ENCODE measurements at regions not wholly inside any gene's neighbourhood (a gene's known extent, or its start where the extent isn't known, plus 50 kb on each side); places are given as distances from the start of the nearest gene placed in this dataset.
A peak's percentile ranks its signal among the peaks of the same experiment; 100 is the strongest.
"Not testable (repeated sequence)": the region's sequence is repeated elsewhere in the genome, so short reads cannot be mapped to it uniquely, and the experiment has no call there.

DNA sequence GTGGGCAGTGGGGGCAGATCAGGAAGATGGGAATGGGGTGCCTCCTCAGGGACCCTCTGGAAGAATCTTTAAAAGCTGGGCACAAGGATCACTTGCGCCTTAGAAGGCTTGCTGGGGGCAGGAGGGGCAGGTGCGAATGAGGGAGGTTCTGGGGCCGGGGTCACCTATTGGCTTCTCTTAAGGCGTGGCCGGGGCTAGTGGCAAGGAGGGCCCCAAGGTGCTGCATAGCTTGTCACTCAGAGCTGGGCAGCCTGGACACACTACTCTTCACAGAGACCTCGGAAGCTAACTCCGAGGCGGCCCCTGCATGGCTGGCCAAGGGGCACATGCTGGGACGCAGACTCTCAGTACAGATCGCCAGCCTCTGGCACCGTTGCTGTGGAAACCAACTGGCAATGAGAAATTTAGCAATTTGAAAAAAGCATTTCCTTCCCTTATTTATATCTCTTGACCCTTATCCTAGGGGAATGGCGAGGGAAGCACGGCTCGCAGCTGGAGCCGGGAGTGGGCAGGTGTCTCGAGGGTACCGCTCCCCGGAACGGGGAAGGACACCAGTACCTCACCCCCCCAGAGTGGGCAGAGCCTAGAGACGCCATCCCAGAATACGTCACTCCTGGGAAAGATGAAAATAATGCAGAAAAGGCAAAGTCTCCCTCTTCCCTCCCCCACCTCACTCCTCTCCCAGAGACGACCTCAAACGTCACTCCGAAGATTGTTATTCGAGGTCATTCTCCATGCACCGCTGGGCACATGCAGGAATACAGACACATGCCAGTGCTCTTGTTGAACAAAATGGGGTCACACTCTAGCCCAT is 188.1 kb downstream of the CTTN start:
- DNase-seq = no peak

DNA sequence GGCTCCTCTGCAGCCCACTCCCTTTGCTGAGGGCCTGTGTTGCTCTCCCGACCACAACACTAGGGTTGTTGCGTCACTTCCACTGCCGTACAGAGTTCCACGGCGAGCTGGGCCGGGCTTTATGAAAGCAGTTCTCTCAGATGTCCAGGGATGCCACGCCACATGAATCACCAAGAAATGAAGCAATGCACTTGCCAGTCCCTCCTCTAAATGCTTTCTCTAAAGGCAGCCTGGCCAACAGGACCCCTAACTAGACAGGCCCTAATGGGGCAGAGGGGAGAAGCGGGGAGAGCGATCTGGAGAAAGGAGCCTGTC is 188.7 kb downstream of the CTTN start:
- no peak for DNase-seq

DNA sequence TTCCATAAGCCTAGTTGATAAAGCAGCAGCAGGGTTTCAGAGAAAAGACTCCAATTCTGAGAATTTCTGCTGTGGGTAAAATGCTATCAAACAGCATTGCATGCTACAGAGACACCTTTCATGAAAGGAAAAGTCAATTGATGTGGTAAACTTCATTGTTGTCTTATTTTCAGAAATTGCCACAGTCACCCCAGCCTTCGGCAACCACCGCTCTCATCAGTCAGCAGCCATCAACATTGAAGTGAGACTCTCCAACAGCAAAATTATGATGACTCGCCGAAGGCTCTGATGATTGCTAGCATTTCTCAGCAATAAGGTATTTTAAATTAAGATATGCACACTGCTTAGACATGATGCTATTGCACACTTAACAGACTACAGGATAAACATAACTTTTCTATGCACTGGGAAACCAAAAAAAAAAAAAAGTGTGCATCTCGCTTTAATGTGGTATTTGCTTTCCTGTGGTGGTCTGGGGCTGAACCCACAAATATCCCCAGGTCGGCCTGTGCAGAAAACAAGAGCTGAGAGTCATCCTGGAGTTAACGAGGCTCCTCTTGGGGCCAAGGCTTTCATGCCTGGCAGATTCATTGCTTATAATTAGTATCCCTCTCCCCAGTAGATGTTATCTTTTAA is 192.1 kb downstream of the CTTN start:
- DNase-seq = no peak

DNA sequence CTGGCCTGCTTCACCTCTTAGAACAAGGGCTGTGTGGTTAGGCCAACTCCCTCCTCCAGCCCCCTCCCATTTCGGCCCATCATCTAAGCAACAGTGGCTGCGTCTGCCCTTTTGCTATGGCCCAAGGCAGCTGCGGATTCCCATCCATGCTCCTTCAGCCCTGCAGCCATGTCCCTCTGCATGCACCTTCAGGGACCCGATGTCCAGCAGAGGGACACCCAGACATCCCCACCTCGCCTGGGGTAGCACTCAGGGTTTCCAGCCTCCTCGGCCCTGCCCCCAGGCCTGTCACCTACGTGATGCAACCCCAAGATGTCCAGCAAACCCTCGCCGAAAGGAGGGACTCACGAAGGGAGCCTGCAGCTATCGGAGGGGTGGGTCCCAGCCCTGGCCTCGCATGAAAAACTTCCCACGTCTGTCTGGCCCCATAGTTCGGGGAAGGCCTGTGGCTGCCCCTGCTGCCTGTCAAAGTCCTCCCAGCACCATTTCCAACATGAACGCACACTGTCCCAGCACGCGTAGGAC is 194.4 kb downstream of the CTTN start:
- DNase-seq = no peak

DNA sequence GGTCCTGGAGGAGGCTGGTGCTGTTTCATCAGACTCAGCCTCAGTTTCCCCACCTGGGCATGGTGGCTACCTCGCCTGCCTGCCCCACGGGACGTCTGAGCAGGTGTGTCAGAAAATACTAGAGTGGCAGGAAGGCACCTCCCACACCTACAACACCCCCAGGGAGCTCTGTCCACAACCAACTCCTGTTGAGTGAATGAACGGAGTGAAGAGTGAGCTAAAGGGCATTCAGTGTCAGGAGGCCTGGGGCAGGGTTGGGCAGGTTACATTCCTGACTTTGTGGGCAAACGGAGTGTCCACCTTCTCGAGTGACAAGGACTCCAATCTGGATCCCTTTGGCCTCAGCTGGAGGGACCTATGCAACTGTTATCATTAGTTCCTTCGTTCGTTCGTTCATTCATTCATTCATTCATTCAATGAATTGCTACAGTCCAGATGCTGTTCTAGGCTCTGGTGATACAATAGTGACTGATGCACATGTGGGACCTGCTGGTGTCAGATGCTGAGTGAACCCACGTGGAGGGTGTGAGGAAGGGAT is 195.2 kb downstream of the CTTN start:
- DNase-seq = no peak

DNA sequence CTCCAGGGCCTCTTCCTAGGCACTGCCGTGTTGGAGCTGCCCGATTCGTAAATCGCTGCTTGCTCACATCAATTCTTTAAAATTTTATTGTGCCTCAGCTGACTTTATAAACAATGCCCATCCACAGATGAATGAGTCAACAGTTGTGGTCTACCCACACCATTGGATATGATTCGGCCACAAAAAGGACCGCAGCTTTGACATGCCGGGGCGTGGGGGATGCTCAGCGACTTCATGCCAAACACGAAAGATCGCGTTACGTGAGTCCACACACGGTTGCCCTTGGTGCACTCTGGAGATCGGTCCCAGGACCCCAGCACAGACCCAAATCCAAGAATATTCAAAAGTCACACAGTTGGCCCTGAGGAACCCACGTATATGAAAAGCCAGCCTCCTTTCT is 195.7 kb downstream of the CTTN start:
- DNase-seq = no peak

DNA sequence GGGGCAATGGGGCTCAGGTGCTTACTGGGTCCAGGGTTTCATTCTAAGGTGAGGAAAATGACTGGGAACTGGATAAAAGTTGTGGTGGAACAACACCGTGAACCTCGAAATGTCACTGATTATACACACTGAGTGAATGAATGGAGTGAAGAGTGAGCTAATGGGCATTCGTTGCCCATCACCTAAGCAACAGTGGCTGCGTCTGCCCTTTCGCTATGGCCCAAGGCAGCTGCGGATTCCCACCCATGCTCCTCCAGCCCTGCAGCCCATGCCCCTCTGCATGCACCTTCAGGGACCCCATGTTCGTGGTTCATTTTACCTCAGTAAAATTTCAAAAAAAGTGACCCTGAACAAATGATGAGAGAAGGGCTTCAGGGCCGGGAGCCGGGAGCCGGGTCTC is 196.3 kb downstream of the CTTN start:
- DNase-seq = no peak

DNA sequence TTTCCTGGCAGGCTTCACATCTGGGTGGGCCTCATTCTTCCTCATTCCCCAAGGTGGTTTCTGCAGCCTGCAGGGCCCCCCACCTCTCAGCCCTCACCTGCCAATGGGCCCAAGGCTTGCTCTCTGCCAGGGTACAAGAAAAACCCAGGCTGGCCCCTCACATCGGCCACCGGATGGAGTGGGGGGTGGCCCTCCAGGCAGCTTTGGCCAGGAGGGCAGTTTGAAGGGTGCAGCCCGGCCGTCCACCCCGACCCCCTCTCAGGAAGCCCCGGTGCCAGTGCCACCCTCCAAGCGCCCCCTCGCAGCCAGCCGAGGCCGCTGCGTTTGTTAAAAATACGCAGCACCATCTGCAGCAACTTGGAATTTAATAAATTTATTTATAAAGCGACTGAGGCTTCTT is 196.7 kb downstream of the CTTN start:
- no peak for DNase-seq

DNA sequence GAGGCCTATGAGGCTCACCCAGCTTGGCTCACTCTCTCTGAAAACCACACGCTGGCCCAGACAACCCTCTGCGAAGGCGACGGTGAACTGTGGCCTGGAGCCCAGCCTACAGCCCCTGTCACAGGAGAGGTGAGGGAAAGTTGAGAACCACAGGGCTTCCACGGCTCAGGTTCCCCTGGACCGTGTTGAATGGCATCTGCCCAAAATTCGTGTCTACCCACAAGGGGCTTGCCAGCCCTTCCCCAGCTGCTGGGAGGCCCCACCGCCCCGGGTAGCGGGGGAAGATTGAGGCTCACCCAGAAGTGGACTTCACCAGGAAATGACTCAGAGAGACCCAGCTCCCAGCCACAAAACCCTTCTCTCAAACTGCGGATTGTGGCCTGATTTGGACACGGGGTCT is 197.1 kb downstream of the CTTN start:
- DNase-seq = no peak

DNA sequence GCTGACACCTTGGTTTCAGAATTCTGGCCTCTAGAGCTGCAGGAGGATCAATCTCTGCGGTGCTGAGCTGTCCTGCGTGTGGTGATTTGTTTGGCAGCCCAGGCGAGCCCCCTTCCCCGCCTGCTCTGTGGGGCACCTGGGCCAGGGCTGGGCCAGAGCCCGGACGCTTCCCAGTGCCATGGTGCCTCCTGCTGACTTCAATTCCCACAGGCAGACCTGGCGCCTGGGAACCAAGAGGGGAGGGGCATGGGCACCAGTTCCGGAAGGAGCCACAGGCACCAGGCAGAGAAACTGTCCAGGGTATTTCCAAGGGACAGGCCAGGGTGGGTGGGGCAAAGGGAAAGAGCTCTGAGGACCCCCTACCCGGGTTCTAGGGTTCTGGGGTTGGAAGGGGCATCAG is 197.8 kb downstream of the CTTN start:
- DNase-seq = peak in 1 of 51 donors; percentile 21

DNA sequence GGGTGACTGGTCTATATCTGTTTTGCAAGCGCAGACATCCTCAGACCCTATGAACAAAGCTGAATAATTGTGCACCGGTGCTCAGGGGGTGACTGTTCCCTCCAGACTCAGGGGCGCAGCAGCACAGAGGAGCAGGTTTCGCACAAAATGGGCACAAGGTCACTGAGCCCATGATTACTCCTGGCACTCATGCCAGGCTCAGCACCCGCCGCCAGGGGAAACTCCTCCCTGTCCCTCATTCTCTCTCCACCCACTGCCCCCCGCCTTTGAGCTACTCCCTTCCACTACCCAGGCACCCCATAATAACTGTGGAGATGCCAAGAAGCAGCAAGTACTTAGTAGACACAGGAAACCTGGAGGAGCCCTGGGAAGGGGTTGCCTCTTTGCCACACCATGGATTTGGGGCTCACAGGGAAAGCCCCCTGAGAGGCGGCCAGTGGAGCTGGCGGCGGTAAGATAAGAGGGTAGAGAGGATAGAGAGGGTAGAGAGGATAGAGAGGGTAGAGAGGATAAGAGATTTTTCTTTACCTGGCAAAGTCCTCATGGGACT is 198.8 kb downstream of the CTTN start:
- no peak for DNase-seq

DNA sequence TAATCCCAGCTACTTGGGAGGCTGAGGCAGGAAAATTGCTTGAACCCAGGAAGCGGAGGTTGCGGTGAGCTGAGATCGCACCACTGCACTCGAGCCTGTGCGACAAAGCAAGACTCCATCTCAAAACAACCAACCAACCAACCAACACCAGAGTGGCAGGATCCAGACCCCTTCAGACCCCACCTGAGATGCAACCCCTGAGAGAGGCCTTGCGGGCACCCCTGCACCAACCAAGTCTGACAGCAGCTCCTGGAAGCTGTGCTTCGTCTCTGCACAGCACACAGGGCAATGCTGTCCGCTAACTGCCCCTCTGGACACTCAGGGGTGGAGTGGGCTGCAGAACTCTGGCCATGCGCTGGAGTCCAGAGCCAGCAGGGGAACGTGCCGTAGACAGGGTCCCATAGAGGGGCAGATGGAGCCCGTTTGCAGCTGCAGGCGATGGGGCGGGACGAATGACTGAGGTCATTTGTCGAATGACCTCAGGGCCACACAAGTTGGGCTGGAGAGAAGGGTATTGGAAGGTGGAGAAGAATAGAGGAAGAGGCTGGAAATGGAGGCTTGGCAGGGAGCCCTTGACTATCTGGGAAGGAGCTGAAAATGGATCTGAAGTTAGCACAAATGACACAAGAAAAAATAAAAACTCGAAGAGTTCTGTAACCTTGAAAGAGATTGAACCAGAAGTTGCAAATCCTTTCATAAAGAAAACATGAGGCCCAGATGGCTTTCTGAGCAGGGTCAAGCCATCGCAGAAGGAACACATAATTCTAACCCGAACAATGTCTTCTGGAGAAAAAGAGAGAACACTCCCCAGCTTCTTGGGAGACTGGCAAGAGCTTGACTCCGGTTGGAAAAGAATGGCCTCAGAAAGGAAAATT is 199.7 kb downstream of the CTTN start:
- DNase-seq = no peak

DNA sequence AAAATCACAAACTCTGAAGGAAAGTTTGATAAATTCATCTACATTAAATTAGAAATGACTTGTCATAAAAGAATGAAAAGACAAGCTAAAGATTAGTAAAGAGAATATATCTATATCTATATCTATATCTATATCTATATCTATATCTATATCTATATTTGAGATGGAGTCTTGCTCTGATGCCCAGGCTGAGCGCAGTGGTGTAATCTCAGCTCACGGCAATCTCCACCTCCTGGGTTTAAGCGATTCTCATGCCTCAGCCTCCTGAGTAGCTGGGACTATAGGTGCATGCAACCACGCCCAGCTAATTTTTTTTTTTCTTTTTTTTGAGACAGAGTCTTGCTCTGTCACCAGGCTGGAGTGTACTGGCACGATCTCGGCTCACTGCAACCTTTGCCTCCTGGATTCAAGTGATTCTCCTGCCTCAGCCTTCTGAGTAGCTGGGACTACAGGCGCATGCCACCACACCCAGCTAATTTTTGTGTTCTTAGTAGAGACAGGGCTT is 202.6 kb downstream of the CTTN start:
- not testable (repeated sequence) for DNase-seq

DNA sequence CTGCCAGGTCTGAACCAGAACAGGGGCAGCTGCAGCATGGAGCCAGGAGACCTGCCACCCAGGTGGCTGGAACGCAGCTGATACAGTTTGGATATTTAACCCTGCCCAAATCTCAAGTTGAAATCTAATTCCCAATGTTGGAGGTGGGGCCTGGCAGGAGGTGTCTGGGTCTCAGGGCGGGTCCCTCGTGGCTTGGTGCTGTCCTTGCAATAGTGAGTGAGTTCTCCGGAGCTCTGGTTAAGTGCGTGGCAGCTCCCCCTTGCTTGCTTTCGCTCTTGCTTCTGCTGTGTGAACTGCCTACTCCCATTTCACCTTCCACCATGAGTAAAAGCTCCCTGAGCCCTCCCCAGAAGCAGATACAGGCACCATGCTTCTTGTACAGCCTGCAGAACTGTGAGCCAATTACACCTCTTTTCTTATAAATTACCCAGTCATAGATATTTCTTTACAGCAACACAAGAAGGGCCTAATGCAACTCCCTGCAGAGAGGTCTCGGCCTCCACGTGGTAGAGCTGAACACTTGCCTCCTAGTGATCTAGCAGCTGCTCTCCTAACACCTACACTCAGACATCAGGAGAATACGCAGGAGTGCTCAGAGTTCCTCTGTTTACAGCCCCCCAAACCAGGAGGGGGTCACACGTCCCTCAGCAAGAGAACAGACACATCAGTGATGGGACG is 203.7 kb downstream of the CTTN start:
- no peak for DNase-seq

DNA sequence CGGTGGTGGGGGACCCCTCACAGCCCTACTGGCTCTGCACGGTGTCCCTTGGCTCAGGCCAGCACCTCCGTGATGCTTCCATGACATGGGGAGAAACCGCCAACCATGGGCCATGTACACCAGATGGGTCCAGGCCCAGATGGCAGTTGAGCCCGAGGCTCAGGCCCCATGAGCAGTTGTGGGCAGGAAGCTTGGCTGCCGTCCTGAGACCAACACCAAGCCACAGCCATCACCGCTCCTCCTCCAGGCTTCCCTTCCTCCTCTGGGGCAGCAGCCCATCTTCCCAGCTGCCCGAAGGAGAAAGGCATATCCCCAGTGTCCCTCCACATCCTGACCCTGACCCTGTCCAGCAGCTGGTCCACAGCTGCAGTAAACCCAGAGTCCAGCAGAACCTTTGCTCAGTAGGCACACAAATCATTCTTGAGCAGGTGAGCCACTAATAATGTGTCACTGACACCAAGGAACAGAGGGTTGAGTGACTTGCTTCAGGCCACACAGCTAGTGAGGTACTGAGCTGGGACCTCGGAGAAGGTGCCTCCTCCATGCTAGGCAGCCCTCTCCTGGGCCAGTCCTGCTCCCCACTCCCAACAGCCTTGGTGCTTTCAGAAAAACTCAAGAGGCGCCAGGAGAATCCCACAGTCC is 204.9 kb downstream of the CTTN start:
- DNase-seq = no peak

DNA sequence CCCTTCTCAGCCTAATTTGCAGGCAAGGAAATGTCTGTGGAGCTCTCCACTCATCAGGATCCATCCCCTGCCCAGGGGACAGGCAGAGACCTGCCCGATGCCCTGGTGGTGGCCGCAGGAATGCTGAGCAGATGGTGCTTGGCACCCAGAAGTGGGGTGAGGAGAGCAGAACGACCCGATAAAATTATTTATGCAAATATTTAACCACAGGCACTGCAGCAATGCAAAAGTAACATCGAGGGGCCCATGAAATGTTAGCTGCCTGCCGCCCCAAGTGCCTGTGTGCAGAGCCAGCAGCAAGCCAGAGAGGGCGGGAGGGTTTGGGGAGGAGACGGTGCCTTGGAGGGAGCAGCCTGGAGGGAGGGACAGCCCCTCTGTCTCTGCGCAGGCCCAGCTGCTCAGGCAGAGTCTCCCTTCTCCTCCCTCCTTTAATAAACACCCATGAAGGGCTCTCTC is 205.5 kb downstream of the CTTN start:
- no peak for DNase-seq

DNA sequence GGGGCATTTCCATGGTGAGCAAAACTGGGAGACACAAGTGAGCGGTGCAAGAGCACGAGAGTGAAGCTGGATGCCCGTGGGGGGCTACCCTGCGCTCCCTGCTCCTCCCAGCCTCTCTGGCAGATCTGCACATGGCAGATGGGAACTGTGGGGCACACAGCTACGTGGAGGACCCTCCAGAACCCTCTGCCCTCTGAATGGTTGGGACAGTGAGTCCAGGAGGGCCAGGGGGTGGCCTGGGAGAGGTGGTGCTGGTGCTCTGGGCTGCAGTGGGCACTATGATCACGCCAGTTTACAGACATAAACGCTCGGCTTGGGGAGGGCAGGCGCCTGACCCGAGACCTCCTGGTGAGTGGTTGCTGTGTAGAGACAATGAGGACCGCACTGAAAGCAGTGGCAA is 205.9 kb downstream of the CTTN start:
- no peak for DNase-seq

DNA sequence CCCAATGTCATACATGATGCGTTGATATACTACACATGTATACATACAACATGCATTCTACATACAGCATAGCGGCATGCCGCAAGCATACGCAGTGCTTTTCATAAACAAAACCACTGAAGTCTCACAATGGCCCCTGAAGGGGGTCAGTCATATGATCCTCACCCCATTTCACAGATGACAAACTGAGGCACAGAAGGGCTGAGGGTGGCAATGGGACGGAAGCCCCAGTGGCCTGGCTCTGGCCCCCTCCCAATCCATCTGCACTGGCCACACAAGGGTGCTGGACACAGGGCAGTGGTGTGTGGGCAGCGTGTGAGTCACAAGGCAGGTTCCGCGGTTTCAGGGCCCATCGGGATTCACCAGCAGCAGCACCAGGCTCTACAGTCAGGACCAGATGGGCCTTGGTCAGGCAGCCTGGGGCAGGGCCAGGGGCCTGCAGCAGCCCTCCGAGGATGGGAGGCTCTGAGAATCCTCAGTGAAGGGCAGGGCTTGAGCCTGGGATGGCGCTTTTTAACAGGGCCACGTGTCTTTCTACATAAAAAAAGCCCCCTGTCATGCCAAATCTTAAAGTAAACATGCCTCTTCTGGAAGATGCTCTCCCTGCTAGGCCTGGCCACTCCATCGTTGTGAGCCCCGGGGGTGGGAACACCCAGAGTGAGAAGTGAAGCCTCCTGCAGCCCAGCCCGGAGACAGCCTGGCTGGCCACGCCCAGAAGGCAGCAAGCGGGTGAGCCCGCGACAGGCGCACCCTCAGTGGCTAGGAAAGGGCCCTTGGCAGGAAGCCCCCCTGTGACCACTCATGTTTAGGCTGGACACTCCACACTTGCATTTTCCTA is 206.5 kb downstream of the CTTN start:
- no peak for DNase-seq

DNA sequence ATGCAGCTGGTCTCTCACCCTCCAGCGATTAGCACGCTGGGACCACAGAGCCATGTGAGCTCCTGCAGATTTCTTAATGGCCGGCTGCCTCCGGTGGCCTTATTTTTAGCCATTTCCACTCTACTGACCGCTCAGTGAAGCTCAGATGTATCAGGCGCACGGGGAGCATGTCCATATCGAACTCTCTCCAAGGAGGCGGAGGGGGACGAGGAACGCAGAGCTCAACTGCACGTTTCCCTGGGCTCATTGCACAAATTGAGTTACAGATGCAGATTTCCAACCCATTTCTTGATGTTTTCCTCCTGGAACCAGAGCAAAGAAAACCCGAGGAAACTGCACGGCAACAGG is 207.1 kb downstream of the CTTN start:
- no peak for DNase-seq

Data from hypothalamus (tissue), 51 donors.